ENCODE measurements at regions not wholly inside any gene's neighbourhood (a gene's known extent, or its start where the extent isn't known, plus 50 kb on each side); places are given as distances from the start of the nearest gene placed in this dataset.
"Not testable (repeated sequence)": the region's sequence is repeated elsewhere in the genome, so short reads cannot be mapped to it uniquely, and the experiment has no call there.

DNA sequence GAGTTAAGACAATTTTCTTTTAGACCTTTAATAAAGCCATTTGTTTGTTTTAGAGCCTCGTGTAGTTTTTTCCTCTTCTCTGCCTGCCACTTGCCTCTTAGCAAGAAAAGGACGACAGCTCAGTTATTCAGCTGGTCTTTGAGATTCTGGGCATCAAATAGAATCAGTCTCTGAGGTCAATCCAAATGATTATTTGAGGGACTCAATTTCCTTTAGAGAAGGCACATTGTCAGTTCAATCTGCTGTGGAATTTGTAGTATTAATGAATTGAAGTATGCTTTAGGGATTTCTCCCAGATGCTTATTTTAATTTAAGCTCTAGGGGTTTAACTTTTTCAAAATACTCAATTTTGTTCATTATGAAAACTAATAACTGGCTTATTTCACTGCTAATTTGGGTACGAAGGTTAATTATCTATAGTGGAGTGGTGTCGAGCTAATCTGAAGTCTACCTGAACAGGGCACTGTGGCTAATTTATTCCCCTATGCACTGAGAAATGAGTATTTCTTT lies 841.2 kb upstream of the AUTS2 start:
- no peak for DNase-seq (ENCODE audit: low spot score)

DNA sequence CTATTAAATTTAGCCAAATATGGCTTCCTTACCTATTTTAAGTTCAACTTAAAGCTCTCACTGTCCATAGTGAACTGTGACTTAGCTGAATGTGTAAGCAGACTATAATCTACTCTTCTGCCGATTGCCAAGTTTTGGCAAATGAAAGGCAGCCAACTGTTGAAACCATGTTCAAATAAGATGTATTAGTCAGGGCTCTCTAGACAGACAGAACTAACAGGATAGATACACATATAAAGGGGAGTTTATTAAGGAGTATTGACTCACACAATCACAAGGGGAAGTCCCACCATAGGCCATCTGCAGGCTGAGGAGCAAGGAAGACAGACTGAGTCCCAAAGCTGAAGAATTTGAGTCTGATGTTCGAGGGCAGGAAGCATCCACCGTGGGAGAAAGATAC lies 837.7 kb upstream of the AUTS2 start:
- no peak for DNase-seq (ENCODE audit: low spot score)

DNA sequence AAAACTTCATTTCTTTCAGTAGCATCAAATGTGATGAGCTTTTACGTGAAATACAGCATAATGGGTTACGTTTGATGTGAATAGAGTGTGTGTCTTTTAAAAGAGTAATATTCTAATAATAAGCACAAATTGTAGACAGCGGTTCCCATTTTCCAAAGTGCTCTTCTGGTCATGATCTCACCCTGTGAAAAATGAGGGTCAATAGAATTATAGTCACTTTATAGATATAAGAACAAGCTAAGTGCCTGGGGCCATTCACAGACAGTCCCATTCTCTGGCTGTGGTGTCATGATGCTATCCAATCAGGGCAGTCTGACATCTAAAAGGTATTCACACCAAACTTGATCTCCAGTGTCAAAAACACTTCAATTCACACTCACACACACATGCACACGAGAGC lies 830.8 kb upstream of the AUTS2 start:
- no peak for DNase-seq (ENCODE audit: low spot score)

DNA sequence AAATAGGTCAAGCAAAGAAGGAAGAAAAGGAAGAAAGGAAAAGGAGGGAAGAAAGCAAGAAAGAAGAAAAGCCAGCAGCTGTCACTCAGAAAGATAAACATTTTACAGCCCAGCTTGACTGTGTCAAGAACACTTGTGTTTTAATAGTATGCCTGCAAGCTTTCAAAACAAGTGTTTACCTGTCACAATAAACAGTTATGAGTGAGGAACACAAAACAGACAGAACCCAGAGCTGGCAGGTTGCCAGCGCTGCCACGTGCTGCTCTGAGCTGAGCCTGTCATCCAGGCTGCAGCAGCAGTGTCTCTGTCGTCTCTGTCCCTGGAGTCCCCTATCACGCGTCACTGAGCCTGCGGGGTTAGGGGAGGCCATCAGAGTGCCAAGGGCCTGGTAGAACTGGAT lies 827.6 kb upstream of the AUTS2 start:
- DNase-seq (ENCODE audit: low spot score): no peak

DNA sequence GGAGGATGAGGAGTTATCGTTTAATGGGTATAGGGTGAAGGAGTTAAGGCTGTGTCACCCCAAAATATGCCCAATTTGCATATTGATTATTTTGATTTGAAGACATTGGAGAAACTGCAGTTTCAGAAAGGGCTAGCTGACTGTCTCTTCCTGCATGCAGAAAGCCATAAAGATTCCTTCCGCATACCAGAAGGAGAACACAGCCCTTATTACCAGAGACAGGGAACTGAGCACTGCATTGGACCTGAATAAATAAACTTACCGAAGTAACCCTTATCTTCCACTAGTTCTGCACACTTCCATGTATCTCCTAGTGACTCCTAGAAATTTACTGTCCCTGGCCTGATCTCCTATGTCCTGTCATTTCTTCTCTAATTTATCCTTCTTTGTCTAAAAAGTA lies 821.9 kb upstream of the AUTS2 start:
- DNase-seq (ENCODE audit: low spot score): no peak

DNA sequence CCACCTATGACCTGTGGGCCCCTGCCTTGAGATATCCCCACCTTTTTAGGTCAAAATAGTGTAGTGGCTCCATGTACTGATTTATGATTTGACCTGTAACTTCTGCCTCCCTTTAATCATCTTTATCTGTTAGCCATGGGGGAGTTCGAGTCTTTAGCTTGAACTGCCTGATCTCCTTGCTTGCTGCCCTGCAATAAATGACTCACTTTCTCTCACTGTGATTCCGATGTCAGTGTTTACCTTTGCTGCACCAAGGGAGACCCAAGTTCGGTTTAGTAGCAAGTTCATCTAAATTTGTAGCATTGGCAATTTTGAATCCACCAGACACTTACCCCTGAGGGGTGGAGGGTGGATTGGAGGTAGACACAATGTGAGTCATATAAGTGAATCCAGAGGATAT lies 814.6 kb upstream of the AUTS2 start:
- no peak for DNase-seq (ENCODE audit: low spot score)

DNA sequence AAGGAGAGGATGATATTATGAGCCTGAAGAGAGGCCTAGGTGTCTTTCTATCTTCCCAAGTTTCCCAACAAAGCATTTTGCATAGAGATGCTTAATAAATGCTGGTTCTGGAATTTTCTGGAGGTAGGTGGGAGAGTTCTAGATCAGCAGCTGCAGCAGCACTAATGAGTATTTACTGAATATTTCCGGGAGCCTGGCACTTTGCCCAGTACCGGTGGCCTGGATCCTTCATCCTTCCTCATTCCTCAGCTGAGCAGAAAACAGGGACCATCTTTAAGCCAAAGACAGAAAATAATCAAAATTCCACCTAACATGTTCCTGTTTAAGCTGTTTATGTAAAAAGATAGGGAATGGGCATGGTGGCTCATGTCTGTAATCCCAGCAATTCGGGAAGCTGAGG lies 813.2 kb upstream of the AUTS2 start:
- DNase-seq (ENCODE audit: low spot score): no peak

DNA sequence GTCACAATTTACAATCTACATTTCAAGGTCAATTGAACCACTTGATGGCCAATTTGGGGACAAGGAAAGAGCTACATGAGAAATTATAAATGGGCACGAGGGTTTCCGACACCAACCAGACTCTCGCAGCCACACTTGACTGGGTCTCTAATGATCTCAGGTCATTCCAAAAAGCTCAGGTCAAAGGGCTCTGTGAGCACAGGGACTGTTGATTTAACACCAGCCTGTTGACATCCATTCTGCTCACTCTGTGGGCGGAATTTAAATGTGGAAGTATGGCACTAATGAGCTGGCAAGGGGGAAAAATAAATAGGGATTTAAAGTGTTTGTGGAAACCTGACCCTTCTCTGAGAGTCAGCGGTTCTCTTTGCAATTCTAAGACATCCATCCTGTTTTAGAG lies 810.7 kb upstream of the AUTS2 start:
- no peak for DNase-seq (ENCODE audit: low spot score)

DNA sequence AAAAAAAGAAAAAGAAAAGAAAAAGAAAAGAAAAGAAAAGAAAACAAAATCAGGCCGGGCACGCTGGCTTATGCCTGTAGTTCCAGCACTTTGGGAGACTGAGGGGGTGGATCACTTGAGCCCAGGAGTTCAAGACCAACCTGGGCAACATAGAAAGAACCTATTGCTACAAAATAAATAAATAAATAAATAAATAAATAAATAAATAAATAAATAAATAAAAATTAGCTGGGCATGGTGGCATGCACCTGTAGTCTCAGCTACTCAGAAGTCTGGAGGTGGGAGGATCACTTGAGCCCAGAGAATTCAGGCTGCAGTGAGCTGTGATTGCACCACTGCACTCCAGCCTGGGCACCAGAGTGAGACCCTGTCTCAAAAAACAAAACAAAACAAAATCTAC lies 809.7 kb upstream of the AUTS2 start:
- DNase-seq (ENCODE audit: low spot score): not testable (repeated sequence)

DNA sequence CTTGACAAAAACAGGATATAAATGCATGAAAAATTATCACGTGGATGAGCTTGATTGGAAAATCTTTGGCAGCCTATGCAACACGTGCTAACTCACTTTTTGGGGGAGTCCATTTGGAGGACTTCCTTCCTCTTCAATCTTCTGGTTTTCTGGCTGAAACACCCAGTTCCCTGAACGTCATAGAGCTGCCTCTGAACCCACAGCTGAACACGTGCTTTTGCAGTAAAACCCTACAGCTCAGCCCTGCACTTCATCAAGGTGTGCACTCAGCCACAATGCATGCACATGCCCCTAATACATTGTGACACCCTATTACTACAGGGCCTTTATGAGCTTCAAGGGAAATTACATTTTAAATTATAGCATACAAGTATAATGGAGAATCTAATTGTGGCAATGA lies 808.7 kb upstream of the AUTS2 start:
- no peak for DNase-seq (ENCODE audit: low spot score)

DNA sequence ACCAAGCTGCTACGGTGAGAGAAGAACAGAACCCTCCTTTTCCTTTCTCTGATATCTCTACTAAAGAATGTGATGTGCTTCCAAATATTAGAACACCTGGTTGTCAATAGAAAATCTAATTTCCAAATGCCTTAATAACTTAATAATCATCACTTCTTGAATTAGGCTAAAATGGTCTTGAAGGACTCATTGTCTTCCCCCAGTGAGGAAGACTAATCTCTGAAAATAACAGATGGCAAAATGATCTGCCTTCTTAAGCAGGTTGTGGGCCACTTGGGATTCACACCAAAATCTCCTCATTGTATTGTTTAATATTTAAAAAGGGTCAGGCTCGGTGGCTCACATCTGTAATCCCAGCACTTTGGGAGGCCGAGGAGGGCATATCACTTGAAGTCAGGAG lies 805.9 kb upstream of the AUTS2 start:
- no peak for DNase-seq (ENCODE audit: low spot score)

DNA sequence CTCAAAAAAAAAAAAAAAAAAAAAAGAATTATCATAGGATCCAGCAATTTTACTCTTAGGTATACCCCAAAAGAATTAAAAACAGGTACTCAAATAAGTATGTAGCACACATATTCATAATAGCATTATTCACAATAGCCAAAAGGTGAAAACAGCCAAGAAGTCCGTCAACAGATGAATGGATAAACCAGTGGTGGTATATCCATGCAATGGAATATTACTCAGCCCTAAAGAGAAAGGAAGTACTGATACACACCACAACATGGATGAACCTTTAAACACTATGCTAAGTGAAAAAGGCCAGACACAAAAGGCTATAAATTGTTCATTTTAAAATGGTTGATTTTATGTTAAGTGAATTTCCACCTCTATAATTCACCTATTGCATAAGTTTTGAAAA lies 804.8 kb upstream of the AUTS2 start:
- no peak for DNase-seq (ENCODE audit: low spot score)

DNA sequence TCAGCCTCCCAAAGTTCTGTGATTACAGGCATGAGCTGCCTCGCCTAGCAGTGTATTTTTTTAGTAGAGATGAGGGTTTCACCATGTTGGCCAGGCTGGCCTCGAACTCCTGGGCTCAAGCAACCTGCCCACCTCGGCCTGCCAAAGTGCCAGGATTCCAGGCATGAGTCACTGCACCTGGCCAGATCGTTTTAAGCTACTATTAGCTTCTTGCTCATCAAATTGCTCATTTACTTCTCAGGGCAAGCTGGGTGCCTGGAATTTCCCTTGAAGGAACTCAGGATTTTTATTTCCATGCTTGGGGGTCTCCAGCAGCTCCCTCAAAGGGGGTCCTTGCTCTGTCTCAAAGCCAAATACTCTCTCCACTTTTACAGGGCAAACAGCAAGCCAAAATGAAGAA lies 798.0 kb upstream of the AUTS2 start:
- no peak for DNase-seq (ENCODE audit: low spot score)

DNA sequence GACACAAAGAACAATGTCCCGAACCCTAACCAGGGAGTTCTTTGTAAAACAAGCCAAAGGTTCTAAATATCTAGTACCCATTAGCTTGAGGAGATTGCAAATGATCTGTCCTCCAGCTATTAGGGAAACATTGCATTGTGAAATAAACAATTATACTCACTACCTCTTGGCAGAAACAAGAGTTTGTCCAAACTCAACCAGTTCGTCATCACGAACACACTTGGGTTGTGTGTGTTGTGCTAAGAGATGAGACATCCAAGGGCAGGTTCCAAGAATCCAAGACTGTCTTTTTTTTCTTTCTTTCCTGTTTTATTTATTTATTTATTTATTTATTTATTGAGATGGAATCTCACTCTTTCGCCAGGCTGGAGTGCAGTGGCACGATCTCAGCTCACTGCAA lies 793.1 kb upstream of the AUTS2 start:
- no peak for DNase-seq (ENCODE audit: low spot score)

DNA sequence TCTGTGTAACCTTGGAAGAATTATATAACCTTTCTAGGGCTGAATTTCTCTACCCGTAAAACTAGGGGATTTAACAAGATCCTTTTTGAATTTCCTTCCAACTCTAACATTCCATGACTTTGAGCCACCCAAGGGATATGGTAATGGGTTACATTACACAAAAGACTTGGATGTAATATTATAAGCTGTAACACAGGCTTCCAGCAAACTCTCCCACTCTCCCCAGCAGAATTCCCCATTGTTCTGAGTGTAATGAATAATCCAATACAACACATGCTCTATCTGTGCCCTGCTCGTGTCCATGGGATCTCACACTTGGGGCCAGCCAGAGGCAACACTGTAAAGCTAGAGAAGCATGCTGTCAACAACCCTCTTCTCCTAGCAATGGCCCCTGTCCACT lies 790.6 kb upstream of the AUTS2 start:
- DNase-seq (ENCODE audit: low spot score): no peak

DNA sequence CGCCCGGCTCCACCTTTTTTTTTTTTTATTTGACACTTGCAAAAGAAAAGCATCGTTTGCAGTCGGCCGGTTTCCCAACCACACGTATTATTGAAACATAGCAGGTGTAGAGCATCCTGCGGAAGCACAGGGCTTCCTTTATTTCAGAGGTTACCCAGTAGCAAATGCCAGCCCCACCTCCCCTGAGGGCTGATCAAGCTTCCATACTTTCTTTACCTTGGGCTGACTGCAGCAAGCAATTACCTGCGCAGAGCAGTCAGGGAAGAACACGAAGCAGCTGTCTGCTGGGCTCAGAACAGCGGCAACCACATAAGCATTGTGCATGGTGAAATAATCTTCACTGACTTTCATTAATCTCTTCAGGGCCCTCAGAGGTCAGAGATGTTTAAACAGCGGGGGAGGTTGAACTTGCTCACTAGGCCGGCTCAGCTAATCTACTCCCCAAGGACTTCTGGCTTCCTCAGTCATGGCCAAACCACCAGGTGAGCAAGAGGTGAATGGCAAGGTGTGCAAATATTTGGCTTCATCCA lies 784.7 kb upstream of the AUTS2 start:
- DNase-seq (ENCODE audit: low spot score): no peak

DNA sequence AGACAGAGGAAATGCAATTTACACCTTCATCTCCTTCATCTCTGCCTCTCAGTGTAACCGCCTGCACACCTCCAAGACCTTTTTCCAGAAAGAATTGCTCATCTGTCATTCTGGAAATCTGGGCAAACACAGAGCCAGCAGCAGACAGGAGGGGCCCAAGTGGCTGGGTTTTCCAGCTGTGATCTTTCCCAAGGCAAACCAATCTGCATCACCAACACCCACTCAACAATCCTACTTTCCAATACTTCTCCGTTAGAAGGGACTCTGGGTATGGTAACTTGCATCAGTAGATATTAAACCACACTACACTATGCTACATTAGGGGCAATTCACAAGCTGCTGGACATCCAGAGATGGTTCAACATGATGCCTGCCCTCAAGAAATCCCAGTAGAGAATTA lies 781.8 kb upstream of the AUTS2 start:
- no peak for DNase-seq (ENCODE audit: low spot score)

DNA sequence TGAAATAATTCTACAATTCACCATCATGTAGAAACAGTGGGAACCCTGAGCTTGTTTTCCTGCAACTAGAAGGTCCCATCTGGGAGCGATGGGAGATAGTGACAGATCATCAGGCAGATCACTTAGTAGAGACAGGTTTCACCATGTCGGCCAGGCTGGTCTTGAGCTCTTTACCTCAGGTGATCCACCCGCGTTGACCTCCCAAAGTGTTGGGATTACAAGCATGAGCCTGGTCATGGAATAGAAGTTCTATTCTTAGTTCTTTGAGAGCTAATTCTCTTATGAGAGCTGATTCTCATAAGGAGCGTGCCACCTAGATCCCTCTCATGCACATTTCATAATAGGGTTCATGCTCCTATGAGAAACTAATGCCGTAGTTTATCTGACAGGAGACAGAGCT lies 778.0 kb upstream of the AUTS2 start:
- DNase-seq (ENCODE audit: low spot score): no peak

DNA sequence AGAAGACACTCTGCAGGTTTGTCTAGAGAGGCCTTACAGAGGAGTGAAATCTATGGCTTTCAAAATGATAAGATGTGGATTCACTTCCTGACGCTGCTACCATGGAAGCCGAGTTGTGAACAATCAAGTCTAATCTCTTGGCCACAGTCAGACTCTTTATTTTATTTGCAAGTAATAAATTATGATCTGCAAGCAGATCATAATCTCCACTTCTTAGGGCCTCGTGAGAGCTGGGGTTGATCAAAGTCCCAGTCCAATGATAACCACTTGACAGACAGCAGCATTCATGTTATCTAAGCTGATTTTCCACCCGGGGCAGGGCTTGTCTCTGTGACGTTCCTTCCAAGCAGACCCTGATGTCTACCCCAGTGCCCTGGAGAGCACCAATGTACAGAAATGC lies 776.4 kb upstream of the AUTS2 start:
- DNase-seq (ENCODE audit: low spot score): no peak

DNA sequence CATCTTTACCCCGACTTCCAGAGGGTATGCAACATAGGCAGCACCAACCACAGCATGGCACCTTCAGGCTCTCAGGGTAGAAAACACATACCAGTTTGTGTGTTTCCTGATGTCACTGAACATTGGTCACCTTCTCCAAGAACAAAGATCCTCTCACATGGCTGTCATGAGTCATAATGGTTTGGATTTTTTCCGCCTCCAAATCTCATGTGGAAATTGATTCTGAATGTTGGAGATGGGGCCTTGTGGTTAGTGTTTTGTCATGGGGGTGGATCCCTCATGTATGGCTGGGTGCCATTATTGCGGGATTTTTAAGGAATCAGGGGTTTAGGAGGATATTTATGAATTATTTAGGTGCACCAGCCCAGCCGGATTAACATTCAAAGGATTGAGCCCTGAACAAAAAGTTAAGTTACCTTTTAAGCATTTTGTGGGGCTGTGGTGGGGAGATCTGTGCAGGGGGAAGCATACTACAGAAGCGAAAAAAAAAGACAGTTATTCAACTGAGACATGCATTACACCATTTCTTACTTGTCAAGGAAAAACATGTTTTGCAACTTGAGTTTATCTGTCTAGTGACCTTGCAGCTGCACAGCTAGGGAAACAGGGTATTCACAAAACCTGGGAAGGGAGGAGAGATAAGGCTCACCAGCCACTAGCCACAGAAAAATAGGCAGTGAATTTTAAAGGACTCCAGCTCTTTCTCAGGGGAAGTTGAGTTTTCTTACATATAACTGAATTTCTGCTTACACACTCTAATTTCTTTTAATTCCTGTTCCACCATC lies 774.1 kb upstream of the AUTS2 start:
- DNase-seq (ENCODE audit: low spot score): no peak

DNA sequence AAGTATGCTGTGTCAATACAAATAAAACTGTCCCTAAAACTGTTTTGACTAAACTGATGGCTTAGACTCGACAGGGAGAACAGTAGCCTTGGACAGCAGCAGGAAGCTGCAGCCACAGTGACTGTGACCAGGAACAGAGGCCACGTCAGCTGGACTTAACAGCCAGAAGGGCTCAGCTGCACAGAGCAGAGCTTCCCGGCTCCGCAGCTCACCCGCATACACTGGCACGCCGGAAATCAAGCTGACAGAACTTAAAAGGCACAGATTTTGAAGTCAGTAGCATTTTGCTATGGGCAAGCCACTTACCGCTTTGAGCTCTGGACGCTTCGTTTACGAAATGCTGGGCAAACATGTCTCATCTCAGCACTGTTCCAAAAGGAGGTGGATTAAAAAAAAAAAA lies 769.7 kb upstream of the AUTS2 start:
- no peak for DNase-seq (ENCODE audit: low spot score)

DNA sequence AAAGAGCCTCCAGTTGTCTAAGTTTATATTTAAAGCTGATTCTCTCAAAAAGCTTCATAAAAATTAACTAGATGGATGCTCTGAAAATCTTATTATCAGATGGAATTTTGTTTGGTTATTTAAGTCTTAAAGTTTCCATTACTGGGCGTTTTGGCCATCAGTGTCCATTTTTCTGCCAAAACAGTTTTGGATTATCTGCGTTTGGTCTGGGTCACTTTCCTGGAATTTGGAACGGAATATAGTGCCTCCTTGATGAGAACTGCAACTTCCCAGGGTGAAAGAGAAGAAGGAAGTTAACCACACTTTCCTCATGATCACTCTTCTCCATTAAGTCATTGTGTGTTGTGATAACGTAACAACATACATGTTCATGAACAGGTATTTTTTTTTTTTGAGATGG lies 764.9 kb upstream of the AUTS2 start:
- DNase-seq (ENCODE audit: low spot score): no peak

DNA sequence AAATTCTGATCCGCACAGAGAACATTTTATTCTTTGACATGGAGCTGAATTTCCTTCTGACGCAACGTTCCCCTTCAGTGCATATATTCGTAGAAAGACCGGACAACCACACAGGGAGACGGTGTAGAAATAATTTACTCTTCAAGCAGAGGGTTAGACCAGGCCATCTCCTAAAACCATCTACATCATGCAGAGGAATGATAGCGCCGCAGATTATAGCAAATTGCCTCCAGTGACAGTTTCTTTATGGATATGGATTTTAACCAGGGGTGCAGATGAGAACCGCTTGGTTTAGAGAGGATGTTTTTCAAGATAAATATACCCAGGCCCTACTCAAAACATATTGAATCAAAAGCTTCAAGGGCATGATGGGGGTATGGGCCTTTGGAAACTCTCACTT lies 759.3 kb upstream of the AUTS2 start:
- no peak for DNase-seq (ENCODE audit: low spot score)

DNA sequence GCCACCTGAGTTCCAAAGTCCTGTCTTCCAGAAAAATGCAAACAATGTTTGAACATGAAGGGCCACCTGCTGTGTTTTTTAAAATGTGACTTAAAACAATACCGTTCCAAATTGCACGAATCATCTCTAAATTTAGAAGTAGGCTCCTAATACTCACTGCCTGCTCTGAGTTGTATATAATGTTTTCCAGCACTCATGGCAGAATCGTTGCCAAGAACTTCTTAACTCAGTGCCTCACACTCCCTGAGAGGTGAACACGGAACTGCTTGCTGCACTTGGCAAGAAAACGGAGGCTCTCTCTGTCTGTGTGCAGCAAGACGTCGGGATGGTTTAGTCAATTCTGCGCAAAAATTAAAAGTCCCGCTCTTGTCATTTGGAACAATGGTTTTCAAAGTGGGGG lies 757.3 kb upstream of the AUTS2 start:
- DNase-seq (ENCODE audit: low spot score): no peak

All from AG08396 (cell line).